ENCODE measurements at regions not wholly inside any gene's neighbourhood (a gene's known extent, or its start where the extent isn't known, plus 50 kb on each side); places are given as distances from the start of the nearest gene placed in this dataset.

DNA sequence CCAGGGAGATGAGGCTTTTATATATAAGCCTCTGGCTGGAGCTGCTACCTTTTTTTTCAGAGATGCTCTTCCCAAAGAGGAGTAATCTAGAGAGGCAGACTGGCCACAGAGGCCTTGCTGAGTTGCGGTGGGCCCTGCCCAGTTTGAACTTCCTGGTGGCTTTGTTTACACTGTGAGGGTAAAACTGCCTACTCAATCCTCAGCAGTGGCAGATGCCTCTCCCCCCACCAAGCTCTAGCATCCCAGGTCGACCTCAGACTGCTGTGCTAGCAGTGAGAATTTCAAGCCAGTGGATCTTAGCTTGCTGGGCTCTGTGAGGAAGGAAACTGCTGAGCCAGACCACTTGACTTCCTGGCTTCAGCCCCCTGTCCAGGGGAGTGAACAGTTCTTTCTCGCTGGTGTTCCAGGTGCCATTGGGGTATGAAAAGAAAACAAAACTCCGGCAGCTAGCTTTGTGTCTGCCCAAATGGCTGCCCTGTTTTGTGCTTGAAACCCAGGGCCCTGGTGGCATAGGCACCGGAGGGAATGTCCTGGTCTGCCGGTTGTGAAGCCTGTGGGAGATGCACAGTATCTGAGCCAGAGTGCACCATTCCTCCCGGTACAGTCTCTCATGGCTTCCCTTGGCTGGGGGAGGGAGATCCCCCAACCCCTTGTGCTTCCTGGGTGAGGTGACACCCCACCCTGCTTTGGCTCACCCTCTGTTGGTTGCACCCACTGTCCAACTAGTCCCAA lies 219.5 kb upstream of the IZUMO3 start:
- in situ Hi-C loops (cut with HindIII; ENCODE audit: low pct_unique_long_range_greater_than_20kb, low sequenced_read_pairs): no loop called here
- H3K4me3 ChIP-seq (ENCODE audit: low read depth in 2 of 2, low read length in 2 of 2): no peak overlapping the region
- CTCF ChIA-PET: no interaction called here
- no peaks in the 10 kb centered on the region for H3K9me3 ChIP-seq (ENCODE audit: control insufficient read depth, insufficient read depth, low read depth, low read length)
- H3K27ac ChIP-seq (ENCODE audit: low read length): no peak overlapping the region
- no TSS peak for BruUV-seq (replicated peaks)
- TF ChIP-seq TCF7L2 (IDR thresholded peaks at IDR 0.05; ENCODE audit: low read depth, low read length) (no peak), POLR2AphosphoS5 (IDR thresholded peaks at IDR 0.05; ENCODE audit: low read depth, low read length) (no peak), SIN3A (IDR thresholded peaks at IDR 0.05; ENCODE audit: borderline replicate concordance, insufficient read depth, low read depth, low read length) (no peak)
- TF ChIP-seq, protein P1, sequence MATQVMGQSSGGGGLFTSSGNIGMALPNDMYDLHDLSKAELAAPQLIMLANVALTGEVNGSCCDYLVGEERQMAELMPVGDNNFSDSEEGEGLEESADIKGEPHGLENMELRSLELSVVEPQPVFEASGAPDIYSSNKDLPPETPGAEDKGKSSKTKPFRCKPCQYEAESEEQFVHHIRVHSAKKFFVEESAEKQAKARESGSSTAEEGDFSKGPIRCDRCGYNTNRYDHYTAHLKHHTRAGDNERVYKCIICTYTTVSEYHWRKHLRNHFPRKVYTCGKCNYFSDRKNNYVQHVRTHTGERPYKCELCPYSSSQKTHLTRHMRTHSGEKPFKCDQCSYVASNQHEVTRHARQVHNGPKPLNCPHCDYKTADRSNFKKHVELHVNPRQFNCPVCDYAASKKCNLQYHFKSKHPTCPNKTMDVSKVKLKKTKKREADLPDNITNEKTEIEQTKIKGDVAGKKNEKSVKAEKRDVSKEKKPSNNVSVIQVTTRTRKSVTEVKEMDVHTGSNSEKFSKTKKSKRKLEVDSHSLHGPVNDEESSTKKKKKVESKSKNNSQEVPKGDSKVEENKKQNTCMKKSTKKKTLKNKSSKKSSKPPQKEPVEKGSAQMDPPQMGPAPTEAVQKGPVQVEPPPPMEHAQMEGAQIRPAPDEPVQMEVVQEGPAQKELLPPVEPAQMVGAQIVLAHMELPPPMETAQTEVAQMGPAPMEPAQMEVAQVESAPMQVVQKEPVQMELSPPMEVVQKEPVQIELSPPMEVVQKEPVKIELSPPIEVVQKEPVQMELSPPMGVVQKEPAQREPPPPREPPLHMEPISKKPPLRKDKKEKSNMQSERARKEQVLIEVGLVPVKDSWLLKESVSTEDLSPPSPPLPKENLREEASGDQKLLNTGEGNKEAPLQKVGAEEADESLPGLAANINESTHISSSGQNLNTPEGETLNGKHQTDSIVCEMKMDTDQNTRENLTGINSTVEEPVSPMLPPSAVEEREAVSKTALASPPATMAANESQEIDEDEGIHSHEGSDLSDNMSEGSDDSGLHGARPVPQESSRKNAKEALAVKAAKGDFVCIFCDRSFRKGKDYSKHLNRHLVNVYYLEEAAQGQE (IDR thresholded peaks at IDR 0.05; ENCODE audit: insufficient read depth in 1 of 2, low read depth in 2 of 2, low read length in 1 of 2): no peak
- TF ChIP-seq, protein P2, sequence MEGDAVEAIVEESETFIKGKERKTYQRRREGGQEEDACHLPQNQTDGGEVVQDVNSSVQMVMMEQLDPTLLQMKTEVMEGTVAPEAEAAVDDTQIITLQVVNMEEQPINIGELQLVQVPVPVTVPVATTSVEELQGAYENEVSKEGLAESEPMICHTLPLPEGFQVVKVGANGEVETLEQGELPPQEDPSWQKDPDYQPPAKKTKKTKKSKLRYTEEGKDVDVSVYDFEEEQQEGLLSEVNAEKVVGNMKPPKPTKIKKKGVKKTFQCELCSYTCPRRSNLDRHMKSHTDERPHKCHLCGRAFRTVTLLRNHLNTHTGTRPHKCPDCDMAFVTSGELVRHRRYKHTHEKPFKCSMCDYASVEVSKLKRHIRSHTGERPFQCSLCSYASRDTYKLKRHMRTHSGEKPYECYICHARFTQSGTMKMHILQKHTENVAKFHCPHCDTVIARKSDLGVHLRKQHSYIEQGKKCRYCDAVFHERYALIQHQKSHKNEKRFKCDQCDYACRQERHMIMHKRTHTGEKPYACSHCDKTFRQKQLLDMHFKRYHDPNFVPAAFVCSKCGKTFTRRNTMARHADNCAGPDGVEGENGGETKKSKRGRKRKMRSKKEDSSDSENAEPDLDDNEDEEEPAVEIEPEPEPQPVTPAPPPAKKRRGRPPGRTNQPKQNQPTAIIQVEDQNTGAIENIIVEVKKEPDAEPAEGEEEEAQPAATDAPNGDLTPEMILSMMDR (IDR thresholded peaks at IDR 0.05): no peak
- DNase-seq (ENCODE audit: low read depth, low spot score) (no peak), ATAC-seq (no peak)
- no peaks in the 10 kb centered on the region for H3K36me3 ChIP-seq (ENCODE audit: control insufficient read depth, insufficient read depth, low read length)
- intact Hi-C loops (cut with micrococcal nuclease; ENCODE audit: unreplicated experiment): no loop called here
- H3K4me1 ChIP-seq (ENCODE audit: control insufficient read depth, insufficient read depth, low read length): no peaks in the 10 kb centered on the region
- POLR2A ChIA-PET: no interaction called here
- H3K27me3 ChIP-seq (ENCODE audit: control insufficient read depth, insufficient read depth, low read length): no peaks in the 10 kb centered on the region

DNA sequence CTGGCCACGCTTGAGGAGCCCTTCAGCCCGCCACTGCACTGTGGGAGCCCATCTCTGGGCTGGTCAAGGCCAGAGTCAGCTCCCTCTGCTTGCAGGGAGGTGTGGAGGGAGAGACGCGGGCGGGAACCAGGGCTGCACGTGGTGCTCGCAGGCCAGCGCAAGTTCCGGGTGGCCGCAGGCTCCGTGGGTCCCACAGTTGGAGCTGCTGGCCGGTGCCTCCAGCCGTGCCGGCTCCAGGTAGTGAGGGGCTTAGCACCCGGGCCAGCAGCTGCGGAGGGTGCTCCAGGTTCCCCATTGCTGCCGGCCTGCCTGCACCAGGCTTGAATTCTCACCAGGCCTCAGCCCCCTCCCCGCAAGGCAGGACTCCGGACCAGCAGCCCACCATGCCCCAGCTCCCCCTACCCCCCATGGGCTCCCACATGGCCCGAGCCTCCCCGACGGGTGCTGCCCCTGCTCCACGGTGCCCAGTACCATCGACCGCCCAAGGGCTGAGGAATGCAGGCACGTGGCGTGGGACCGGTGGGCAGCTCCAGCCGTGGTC lies 192.8 kb upstream of the IZUMO3 start:
- TF ChIP-seq, protein P2 (IDR thresholded peaks at IDR 0.05): no peak
- no peak for TF ChIP-seq SIN3A (IDR thresholded peaks at IDR 0.05; ENCODE audit: borderline replicate concordance, insufficient read depth, low read depth, low read length)
- TF ChIP-seq, protein P1 (IDR thresholded peaks at IDR 0.05; ENCODE audit: insufficient read depth in 1 of 2, low read depth in 2 of 2, low read length in 1 of 2): no peak
- no peak for TF ChIP-seq TCF7L2 (IDR thresholded peaks at IDR 0.05; ENCODE audit: low read depth, low read length)
- TF ChIP-seq POLR2AphosphoS5 (IDR thresholded peaks at IDR 0.05; ENCODE audit: low read depth, low read length): no peak
- Histone ChIP-seq H3K27me3 (ENCODE audit: control insufficient read depth, insufficient read depth, low read length) (no peaks in the 10 kb centered on the region), H3K9me3 (ENCODE audit: control insufficient read depth, insufficient read depth, low read depth, low read length) (no peaks in the 10 kb centered on the region), H3K4me1 (ENCODE audit: control insufficient read depth, insufficient read depth, low read length) (no peaks in the 10 kb centered on the region), H3K36me3 (ENCODE audit: control insufficient read depth, insufficient read depth, low read length) (no peaks in the 10 kb centered on the region), H3K4me3 (ENCODE audit: low read depth in 2 of 2, low read length in 2 of 2) (no peak overlapping the region), H3K27ac (ENCODE audit: low read length) (no peak overlapping the region)
- in situ Hi-C loops (cut with HindIII; ENCODE audit: low pct_unique_long_range_greater_than_20kb, low sequenced_read_pairs) (no loop called here), intact Hi-C loops (cut with micrococcal nuclease; ENCODE audit: unreplicated experiment) (no loop called here)
- ATAC-seq (no peak), DNase-seq (ENCODE audit: low read depth, low spot score) (no peak)
- POLR2A ChIA-PET: no interaction called here
- BruUV-seq (replicated peaks): no TSS peak
- CTCF ChIA-PET: no interaction called here
